ENCODE measurements at regions not wholly inside any gene's neighbourhood (a gene's known extent, or its start where the extent isn't known, plus 50 kb on each side); places are given as distances from the start of the nearest gene placed in this dataset.

DNA sequence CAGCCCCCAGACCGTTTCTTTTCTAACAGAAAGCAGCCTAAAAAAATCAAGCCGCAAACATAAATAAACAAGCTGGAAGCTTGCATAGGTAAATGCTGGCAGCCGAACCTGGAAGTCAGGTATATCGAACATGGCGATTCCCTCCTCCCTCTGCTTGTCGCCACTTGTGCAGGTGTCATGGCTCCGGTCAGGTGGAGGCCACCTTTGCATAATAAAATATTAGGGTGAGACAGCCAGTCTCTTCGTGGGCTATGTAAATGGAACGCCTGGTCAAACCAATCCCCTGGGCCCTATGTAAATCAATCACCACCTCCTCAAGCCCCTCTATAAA is 223.9 kb upstream of the DAAM1 start:
- no peak overlapping the region for H3K56ac ChIP-seq (ENCODE audit: insufficient read length, low read depth, low read length)
- no peak overlapping the region for H4K91ac ChIP-seq (ENCODE audit: insufficient read length, low read depth, low read length)
- H2BK5ac ChIP-seq (ENCODE audit: insufficient read length, low read length) = no peak overlapping the region
- H3K9me3 ChIP-seq (ENCODE audit: control insufficient read depth, low read depth, low read length) = no peaks in the 10 kb centered on the region
- H3K27ac Mint-ChIP-seq = no peak overlapping the region
- peaks cover 8 to 10% of the 10 kb centered on the region in 2 experiments for H3K4me1 Mint-ChIP-seq
- WGBS (ENCODE audit: extremely low coverage, insufficient read length, low lambda C conversion rate) = no CpG with 5 or more reads among the region's 9 CpGs
- H3K4me2 ChIP-seq (ENCODE audit: insufficient read depth, insufficient read length, low read length) = no peak overlapping the region
- no peaks in the 10 kb centered on the region for H3K79me1 ChIP-seq (ENCODE audit: insufficient read depth, low read depth, low read length, poor library complexity, severe bottlenecking)
- DNase-seq = no peak
- H2BK120ac ChIP-seq (ENCODE audit: low read depth, low read length, poor library complexity, severe bottlenecking) = no peak overlapping the region
- H3K14ac ChIP-seq (ENCODE audit: insufficient read depth, low read length) = no peak overlapping the region
- no peak overlapping the region for H2AK5ac ChIP-seq (ENCODE audit: insufficient read length, low read length)
- no peak overlapping the region for H2BK20ac ChIP-seq (ENCODE audit: low read depth, low read length, poor library complexity, severe bottlenecking)
- H3K9me3 Mint-ChIP-seq = no peaks in the 10 kb centered on the region
- no peaks in the 10 kb centered on the region for H3K79me2 ChIP-seq (ENCODE audit: insufficient read depth, low read length)
- H3K4me3 Mint-ChIP-seq = no peak overlapping the region
- no peak overlapping the region for H4K5ac ChIP-seq (ENCODE audit: insufficient read length, low read depth, low read length)
- H3K23me2 ChIP-seq (ENCODE audit: insufficient read length, low read depth, low read length, poor library complexity, severe bottlenecking) = no peaks in the 10 kb centered on the region
- no peaks in the 10 kb centered on the region; the same call in 1 of the 2 replicates for H3K4me1 ChIP-seq (ENCODE audit: insufficient read depth, low read length)
- TF ChIP-seq, protein P1, sequence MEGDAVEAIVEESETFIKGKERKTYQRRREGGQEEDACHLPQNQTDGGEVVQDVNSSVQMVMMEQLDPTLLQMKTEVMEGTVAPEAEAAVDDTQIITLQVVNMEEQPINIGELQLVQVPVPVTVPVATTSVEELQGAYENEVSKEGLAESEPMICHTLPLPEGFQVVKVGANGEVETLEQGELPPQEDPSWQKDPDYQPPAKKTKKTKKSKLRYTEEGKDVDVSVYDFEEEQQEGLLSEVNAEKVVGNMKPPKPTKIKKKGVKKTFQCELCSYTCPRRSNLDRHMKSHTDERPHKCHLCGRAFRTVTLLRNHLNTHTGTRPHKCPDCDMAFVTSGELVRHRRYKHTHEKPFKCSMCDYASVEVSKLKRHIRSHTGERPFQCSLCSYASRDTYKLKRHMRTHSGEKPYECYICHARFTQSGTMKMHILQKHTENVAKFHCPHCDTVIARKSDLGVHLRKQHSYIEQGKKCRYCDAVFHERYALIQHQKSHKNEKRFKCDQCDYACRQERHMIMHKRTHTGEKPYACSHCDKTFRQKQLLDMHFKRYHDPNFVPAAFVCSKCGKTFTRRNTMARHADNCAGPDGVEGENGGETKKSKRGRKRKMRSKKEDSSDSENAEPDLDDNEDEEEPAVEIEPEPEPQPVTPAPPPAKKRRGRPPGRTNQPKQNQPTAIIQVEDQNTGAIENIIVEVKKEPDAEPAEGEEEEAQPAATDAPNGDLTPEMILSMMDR (conservative IDR thresholded peaks at IDR 0.05) = no peak
- H3K27me3 Mint-ChIP-seq (ENCODE audit: low read depth) = no peaks in the 10 kb centered on the region
- H4K8ac ChIP-seq (replicated peaks; ENCODE audit: insufficient read length, low read depth, low read length) = no peak overlapping the region
- no peak overlapping the region for H2BK12ac ChIP-seq (ENCODE audit: insufficient read length, low read depth, low read length)
- no peaks in the 10 kb centered on the region for H3K27me3 ChIP-seq (ENCODE audit: insufficient read depth, low read length)
- no peak overlapping the region for H3K18ac ChIP-seq (ENCODE audit: insufficient read length, low read depth, low read length)
- H3K23ac ChIP-seq (ENCODE audit: insufficient read length, low read depth, low read length) = no peak overlapping the region
- H2BK15ac ChIP-seq (ENCODE audit: low read depth, low read length) = no peak overlapping the region
- H3K36me3 Mint-ChIP-seq (ENCODE audit: insufficient read depth in 1 of 3, low read depth in 3 of 3) = no peaks in the 10 kb centered on the region
- H3K4ac ChIP-seq (ENCODE audit: low read depth, low read length) = no peak overlapping the region
- H2AFZ ChIP-seq (ENCODE audit: low read length) = no peak overlapping the region
- H3T11ph ChIP-seq (ENCODE audit: low read length) = no peak overlapping the region
- H3K27ac ChIP-seq (ENCODE audit: insufficient read length, low read depth, low read length) = no peak overlapping the region
- no peak overlapping the region for H3K9ac ChIP-seq (ENCODE audit: extremely low read depth, insufficient read length, low read length)
- no peaks in the 10 kb centered on the region for H4K20me1 ChIP-seq (ENCODE audit: control insufficient read depth, insufficient read depth, insufficient read length)
